Right lobe of liver (tissue), 4 donors: ENCODE measurements at regions not wholly inside any gene's neighbourhood (a gene's known extent, or its start where the extent isn't known, plus 50 kb on each side); places are given as distances from the start of the nearest gene placed in this dataset.

Experiments
- CTCF ChIP-seq, 4 donors: fragments of 200-600 bp in 3 of 4; fragments of 450-650 bp in 1 of 4; IDR thresholded peaks; one replicate each; pipeline versions ENCODE4 v1.5.1 to v1.8.0; 2016 to 2022; ENCODE audit warnings: antibody characterized with exemption in 4 of 4, mild to moderate bottlenecking in 2 of 4
- POLR2A ChIP-seq: fragments of 450-650 bp; IDR thresholded peaks from one replicate; pipeline ENCODE4 v1.6.1; 2017; ENCODE audit warnings: antibody characterized with exemption, mild to moderate bottlenecking
- donor health status: DM: no; HTN: no; CAD: no.
- donor health status: DM: no; HTN: no; CAD: no.
- donor health status: DM: no; HTN: yes; CAD: no.

GRCh38 chr12:42701084-42701483, 111.5 kb upstream of the PRICKLE1 start:
- TF ChIP-seq CTCF (IDR thresholded peaks at IDR 0.05) (no peak), POLR2A (no peak)
